ENCODE measurements at regions not wholly inside any gene's neighbourhood (a gene's known extent, or its start where the extent isn't known, plus 50 kb on each side); places are given as distances from the start of the nearest gene placed in this dataset.

DNA sequence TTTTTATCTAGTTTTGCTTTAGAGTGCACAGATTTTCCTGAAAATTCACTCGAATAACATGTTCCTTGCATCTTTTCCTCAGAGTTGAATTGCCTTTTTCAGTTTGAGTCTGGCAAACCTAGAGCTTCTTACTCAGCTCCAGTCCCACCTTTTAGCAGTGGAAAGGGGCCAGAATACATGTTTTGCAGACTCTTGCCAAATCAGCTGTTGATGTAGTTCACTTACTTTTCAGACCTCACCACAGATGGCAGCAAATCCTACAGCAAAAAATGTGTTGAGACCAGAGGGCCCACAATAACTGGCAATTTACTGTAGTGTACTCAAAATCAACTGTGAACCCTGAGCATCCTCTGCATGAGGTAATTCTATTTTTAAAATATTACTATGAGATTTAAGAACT is 545.2 kb upstream of the ACO1 start:
- TF ChIP-seq, protein P1, sequence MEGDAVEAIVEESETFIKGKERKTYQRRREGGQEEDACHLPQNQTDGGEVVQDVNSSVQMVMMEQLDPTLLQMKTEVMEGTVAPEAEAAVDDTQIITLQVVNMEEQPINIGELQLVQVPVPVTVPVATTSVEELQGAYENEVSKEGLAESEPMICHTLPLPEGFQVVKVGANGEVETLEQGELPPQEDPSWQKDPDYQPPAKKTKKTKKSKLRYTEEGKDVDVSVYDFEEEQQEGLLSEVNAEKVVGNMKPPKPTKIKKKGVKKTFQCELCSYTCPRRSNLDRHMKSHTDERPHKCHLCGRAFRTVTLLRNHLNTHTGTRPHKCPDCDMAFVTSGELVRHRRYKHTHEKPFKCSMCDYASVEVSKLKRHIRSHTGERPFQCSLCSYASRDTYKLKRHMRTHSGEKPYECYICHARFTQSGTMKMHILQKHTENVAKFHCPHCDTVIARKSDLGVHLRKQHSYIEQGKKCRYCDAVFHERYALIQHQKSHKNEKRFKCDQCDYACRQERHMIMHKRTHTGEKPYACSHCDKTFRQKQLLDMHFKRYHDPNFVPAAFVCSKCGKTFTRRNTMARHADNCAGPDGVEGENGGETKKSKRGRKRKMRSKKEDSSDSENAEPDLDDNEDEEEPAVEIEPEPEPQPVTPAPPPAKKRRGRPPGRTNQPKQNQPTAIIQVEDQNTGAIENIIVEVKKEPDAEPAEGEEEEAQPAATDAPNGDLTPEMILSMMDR (IDR thresholded peaks at IDR 0.05): no peak
- TF ChIP-seq POLR2AphosphoS5 (IDR thresholded peaks at IDR 0.05): no peak

Data from esophagus muscularis mucosa (tissue), 3 donors.